ENCODE measurements at regions not wholly inside any gene's neighbourhood (a gene's known extent, or its start where the extent isn't known, plus 50 kb on each side); places are given as distances from the start of the nearest gene placed in this dataset.

GRCh38 chr3:3288255-3288654 is 108.8 kb upstream of the CRBN start:
- ATAC-seq (ENCODE audit: low FRiP score): no peak
- TF ChIP-seq CTCF (IDR thresholded peaks at IDR 0.05): no peak
- DNase-seq (ENCODE audit: low spot score): no peak

- DNase-seq (ENCODE audit: low spot score): no peak
- TF ChIP-seq CTCF (IDR thresholded peaks at IDR 0.05): no peak
- no peak for ATAC-seq (ENCODE audit: low FRiP score)
Observed at GRCh38 chr3:3286014-3286413, 106.5 kb upstream of the CRBN start.

- no peak for DNase-seq (ENCODE audit: low spot score)
- TF ChIP-seq CTCF (IDR thresholded peaks at IDR 0.05): no peak
- ATAC-seq (ENCODE audit: low FRiP score): no peak
Observed at GRCh38 chr3:3281024-3281423, 101.5 kb upstream of the CRBN start.

GRCh38 chr3:3280396-3280795 is 100.9 kb upstream of the CRBN start:
- DNase-seq (ENCODE audit: low spot score) (no peak), ATAC-seq (ENCODE audit: low FRiP score) (no peak)
- no peak for TF ChIP-seq CTCF (IDR thresholded peaks at IDR 0.05)

GRCh38 chr3:3278073-3278472 is 98.6 kb upstream of the CRBN start:
- DNase-seq (ENCODE audit: low spot score) (no peak), ATAC-seq (ENCODE audit: low FRiP score) (no peak)
- TF ChIP-seq CTCF (IDR thresholded peaks at IDR 0.05): no peak

GRCh38 chr3:3276630-3277029 is 97.1 kb upstream of the CRBN start:
- ATAC-seq (ENCODE audit: low FRiP score) (no peak), DNase-seq (ENCODE audit: low spot score) (no peak)
- TF ChIP-seq CTCF (IDR thresholded peaks at IDR 0.05): no peak

GRCh38 chr3:3264796-3265195 is 85.3 kb upstream of the CRBN start:
- TF ChIP-seq CTCF (IDR thresholded peaks at IDR 0.05): no peak
- no peak for ATAC-seq (ENCODE audit: low FRiP score)

More at GRCh38 chr3:3264796-3265195, 85.3 kb upstream of the CRBN start:
- no peak for DNase-seq (ENCODE audit: low spot score)

Data from omental fat pad (tissue), 3 donors.